ENCODE measurements at regions not wholly inside any gene's neighbourhood (a gene's known extent, or its start where the extent isn't known, plus 50 kb on each side); places are given as distances from the start of the nearest gene placed in this dataset.
"Not testable (repeated sequence)": the region's sequence is repeated elsewhere in the genome, so short reads cannot be mapped to it uniquely, and the experiment has no call there.

- peaks cover 8% of the 10 kb centered on the region for H3K9me3 ChIP-seq
- H3K4me1 ChIP-seq = peaks cover 11% of the 10 kb centered on the region
- H4K20me1 ChIP-seq = no peaks in the 10 kb centered on the region
- TF ChIP-seq Cebpa-rat (IDR thresholded peaks at IDR 0.05) = no peak
- no peaks in the 10 kb centered on the region for H3K27me3 ChIP-seq
- H3K9ac ChIP-seq = no peak overlapping the region
- H3K4me2 ChIP-seq = no peak overlapping the region
- no peak overlapping the region for H3K27ac ChIP-seq
- H3K36me3 ChIP-seq = no peaks in the 10 kb centered on the region
- no peak overlapping the region for H3K4me3 ChIP-seq
Measured at GRCh38 chr20:48025661-48026060, 240.4 kb upstream of the SULF2 start.

- peaks cover 8% of the 10 kb centered on the region for H3K9me3 ChIP-seq
- H3K9ac ChIP-seq = no peak overlapping the region
- no peaks in the 10 kb centered on the region for H4K20me1 ChIP-seq
- peak overlapping the region; percentile 38 for H3K4me2 ChIP-seq
- no peak overlapping the region for H3K4me3 ChIP-seq
- H3K27ac ChIP-seq = no peak overlapping the region
- no peak for TF ChIP-seq Cebpa-rat (IDR thresholded peaks at IDR 0.05)
- H3K4me1 ChIP-seq = peaks cover 11% of the 10 kb centered on the region
- no peaks in the 10 kb centered on the region for H3K27me3 ChIP-seq
- H3K36me3 ChIP-seq = no peaks in the 10 kb centered on the region
Measured at GRCh38 chr20:48025051-48025515, 239.8 kb upstream of the SULF2 start.

GRCh38 chr20:48024539-48024938, 239.3 kb upstream of the SULF2 start:
- H3K4me3 ChIP-seq = no peak overlapping the region
- H3K4me1 ChIP-seq = peaks cover 11% of the 10 kb centered on the region
- no peak overlapping the region for H3K27ac ChIP-seq
- no peaks in the 10 kb centered on the region for H3K36me3 ChIP-seq
- H3K9ac ChIP-seq = no peak overlapping the region
- peaks cover 8% of the 10 kb centered on the region for H3K9me3 ChIP-seq
- H3K27me3 ChIP-seq = no peaks in the 10 kb centered on the region
- peak overlapping the region; percentile 38 for H3K4me2 ChIP-seq
- no peaks in the 10 kb centered on the region for H4K20me1 ChIP-seq
- TF ChIP-seq Cebpa-rat (IDR thresholded peaks at IDR 0.05) = no peak

GRCh38 chr20:48020696-48021095, 235.4 kb upstream of the SULF2 start:
- not testable (repeated sequence) for H3K27me3 ChIP-seq, H3K4me3 ChIP-seq, H4K20me1 ChIP-seq, H3K36me3 ChIP-seq, H3K27ac ChIP-seq, H3K4me2 ChIP-seq, H3K9me3 ChIP-seq, H3K9ac ChIP-seq
- H3K4me1 ChIP-seq = peaks cover 11% of the 10 kb centered on the region

- Histone ChIP-seq H3K27ac (no peak overlapping the region), H3K4me2 (no peak overlapping the region), H4K20me1 (no peaks in the 10 kb centered on the region), H3K27me3 (no peaks in the 10 kb centered on the region), H3K9ac (no peak overlapping the region), H3K36me3 (no peaks in the 10 kb centered on the region), H3K4me1 (peaks cover 12% of the 10 kb centered on the region), H3K9me3 (peaks cover 8% of the 10 kb centered on the region), H3K4me3 (no peak overlapping the region)
- TF ChIP-seq Cebpa-rat (IDR thresholded peaks at IDR 0.05) = no peak
Measured at GRCh38 chr20:48019940-48020339, 234.7 kb upstream of the SULF2 start.

GRCh38 chr20:48019496-48019895, 234.2 kb upstream of the SULF2 start:
- Histone ChIP-seq H3K4me1 (peaks cover 12% of the 10 kb centered on the region), H3K4me2 (no peak overlapping the region)

GRCh38 chr20:48018851-48019250, 233.6 kb upstream of the SULF2 start:
- not testable (repeated sequence) for H3K4me3 ChIP-seq, H4K20me1 ChIP-seq, H3K27me3 ChIP-seq, H3K27ac ChIP-seq, H3K9me3 ChIP-seq, H3K36me3 ChIP-seq, H3K4me2 ChIP-seq, H3K9ac ChIP-seq
- peaks cover 12% of the 10 kb centered on the region for H3K4me1 ChIP-seq

More at GRCh38 chr20:48019496-48019895, 234.2 kb upstream of the SULF2 start:
- H3K9ac ChIP-seq = no peak overlapping the region
- no peak overlapping the region for H3K27ac ChIP-seq
- no peaks in the 10 kb centered on the region for H3K36me3 ChIP-seq
- TF ChIP-seq Cebpa-rat (IDR thresholded peaks at IDR 0.05) = no peak
- H3K9me3 ChIP-seq = peaks cover 8% of the 10 kb centered on the region
- H3K27me3 ChIP-seq = no peaks in the 10 kb centered on the region
- H3K4me3 ChIP-seq = no peak overlapping the region
- H4K20me1 ChIP-seq = no peaks in the 10 kb centered on the region

GRCh38 chr20:48017992-48018391, 232.7 kb upstream of the SULF2 start:
- Histone ChIP-seq H3K36me3 (no peaks in the 10 kb centered on the region), H3K9ac (no peak overlapping the region), H3K4me3 (no peak overlapping the region), H3K27ac (no peak overlapping the region), H4K20me1 (no peaks in the 10 kb centered on the region), H3K27me3 (no peaks in the 10 kb centered on the region), H3K9me3 (peaks cover 11% of the 10 kb centered on the region), H3K4me1 (peaks cover 12% of the 10 kb centered on the region), H3K4me2 (no peak overlapping the region)
- no peak for TF ChIP-seq Cebpa-rat (IDR thresholded peaks at IDR 0.05)

GRCh38 chr20:48017509-48017908, 232.2 kb upstream of the SULF2 start:
- Histone ChIP-seq H3K4me1 (peaks cover 12% of the 10 kb centered on the region), H3K27ac (no peak overlapping the region)

GRCh38 chr20:48015943-48016723, 230.9 kb upstream of the SULF2 start:
- H3K4me1 ChIP-seq = peaks cover 12% of the 10 kb centered on the region
- no peaks in the 10 kb centered on the region for H3K36me3 ChIP-seq
- H3K9ac ChIP-seq = no peak overlapping the region
- H3K4me3 ChIP-seq = no peak overlapping the region
- TF ChIP-seq Cebpa-rat (IDR thresholded peaks at IDR 0.05) = no peak
- no peak overlapping the region for H3K27ac ChIP-seq
- H4K20me1 ChIP-seq = no peaks in the 10 kb centered on the region
- no peaks in the 10 kb centered on the region for H3K27me3 ChIP-seq
- H3K9me3 ChIP-seq = peaks cover 20% of the 10 kb centered on the region
- H3K4me2 ChIP-seq = no peak overlapping the region

More at GRCh38 chr20:48017509-48017908, 232.2 kb upstream of the SULF2 start:
- no peaks in the 10 kb centered on the region for H4K20me1 ChIP-seq
- no peaks in the 10 kb centered on the region for H3K36me3 ChIP-seq
- H3K27me3 ChIP-seq = no peaks in the 10 kb centered on the region
- no peak overlapping the region for H3K4me3 ChIP-seq
- H3K4me2 ChIP-seq = no peak overlapping the region
- peaks cover 16% of the 10 kb centered on the region for H3K9me3 ChIP-seq
- H3K9ac ChIP-seq = no peak overlapping the region
- TF ChIP-seq Cebpa-rat (IDR thresholded peaks at IDR 0.05) = no peak

Data from BLaER1 (cell line).